SK-N-SH (cell line): ENCODE measurements at regions not wholly inside any gene's neighbourhood (a gene's known extent, or its start where the extent isn't known, plus 50 kb on each side); places are given as distances from the start of the nearest gene placed in this dataset.

ENCODE experiments used
- CTCF ChIA-PET: fragments of 300-600, 350-600 bp; formaldehyde crosslinking; extraction: SDS; loops from one replicate; lab custom pipeline; 2021; lab: Yijun Ruan, JAX
- POLR2A ChIA-PET: fragments of 350-600 bp; sonication (Branson Sonifier 250); formaldehyde crosslinking; extraction: SDS; loops from one replicate; lab custom pipeline; 2020; ENCODE audit warnings: antibody characterized with exemption, inconsistent platforms; lab: Yijun Ruan, JAX
- DNase-seq: peaks from one replicate; pipeline ENCODE4 v3.0.0; 2012
- H2AFZ ChIP-seq: fragments of 200-600 bp; sonication (generic); 2 replicates; pipeline ENCODE4 v1.8.1; 2016; ENCODE audit warnings: antibody characterized with exemption, mild to moderate bottlenecking, low read depth
- H3F3A ChIP-seq: fragments of 200-600 bp; sonication (generic); replicated peaks from 2 replicates; pipeline ENCODE3; 2016; ENCODE audit warnings: antibody characterized with exemption, mild to moderate bottlenecking; ENCODE audit not compliant: insufficient read depth
- H3K27ac ChIP-seq, 2 experiments: fragments of 200-500 bp in 1 of 2; fragments of 200-600 bp in 1 of 2; sonication (Bioruptor generic) in 1 of 2; sonication (generic), shearing (Covaris generic) in 1 of 2; 2 replicates each; pipeline versions ENCODE4 v1.5.1 to v1.6.1; 2014 to 2016; ENCODE audit warnings: low read depth in 2 of 2, inconsistent platforms in 1 of 2, low read length in 1 of 2, mild to moderate bottlenecking in 1 of 2, mixed read lengths in 1 of 2
- H3K27me3 ChIP-seq: fragments of 200-600 bp; sonication (generic), shearing (Covaris generic); 2 replicates; pipeline ENCODE4 v1.6.1; 2016; ENCODE audit warnings: mixed run types; ENCODE audit not compliant: insufficient read depth
- H3K36me3 ChIP-seq, 2 experiments: fragments of 200-500 bp in 1 of 2; fragments of 200-600 bp in 1 of 2; sonication (Bioruptor generic) in 1 of 2; sonication (generic) in 1 of 2; replicated peaks in 1 of 2; 2 replicates each; pipeline versions ENCODE3 to v1.5.1; 2014 to 2016; ENCODE audit warnings: low read length in 1 of 2, mild to moderate bottlenecking in 1 of 2; ENCODE audit not compliant: insufficient read depth in 2 of 2, control insufficient read depth in 1 of 2
- H3K4me1 ChIP-seq, 2 experiments: fragments of 200-500 bp in 1 of 2; fragments of 200-600 bp in 1 of 2; sonication (Bioruptor generic) in 1 of 2; sonication (generic), shearing (Covaris generic) in 1 of 2; 2 replicates each; pipeline versions ENCODE4 v1.5.1 to v1.6.1; 2014 to 2016; ENCODE audit warnings: low read depth in 1 of 2, low read length in 1 of 2, mixed run types in 1 of 2; ENCODE audit not compliant: insufficient read depth in 2 of 2, control insufficient read depth in 1 of 2
- H3K4me2 ChIP-seq: fragments of 200-600 bp; sonication (generic), shearing (Covaris generic); 2 replicates; pipeline ENCODE4 v1.6.1; 2017; ENCODE audit warnings: mixed run types
- H3K4me3 ChIP-seq, 2 experiments: fragments of 200-500 bp in 1 of 2; fragments of 200-600 bp in 1 of 2; sonication (Bioruptor generic) in 1 of 2; sonication (generic), shearing (Covaris generic) in 1 of 2; 2 replicates each; pipeline versions ENCODE4 v1.5.1 to v1.8.1; 2014 to 2016; ENCODE audit warnings: low read depth in 2 of 2, inconsistent platforms in 1 of 2, low read length in 1 of 2, mild to moderate bottlenecking in 1 of 2, mixed read lengths in 1 of 2, moderate library complexity in 1 of 2
- H3K79me2 ChIP-seq: fragments of 200-600 bp; sonication (generic); 2 replicates; pipeline ENCODE4 v1.8.1; 2017; ENCODE audit warnings: mild to moderate bottlenecking; ENCODE audit not compliant: insufficient read depth
- H3K9ac ChIP-seq: fragments of 200-600 bp; sonication (generic); 2 replicates; pipeline ENCODE4 v1.6.1; 2017; ENCODE audit warnings: mixed run types
- H3K9me2 ChIP-seq: fragments of 200-600 bp; sonication (generic); 2 replicates; pipeline ENCODE4 v1.6.1; 2017; ENCODE audit warnings: mixed run types
- H3K9me3 ChIP-seq: fragments of 200-600 bp; sonication (generic); 2 replicates; pipeline ENCODE4 v1.6.1; 2017; ENCODE audit warnings: mixed run types, mild to moderate bottlenecking, moderate library complexity
- H4K20me1 ChIP-seq: fragments of 200-600 bp; sonication (generic); 2 replicates; pipeline ENCODE4 v1.6.1; 2017; ENCODE audit warnings: mild to moderate bottlenecking, mixed run types; ENCODE audit not compliant: insufficient read depth
- CHD2 ChIP-seq: fragments of 150-350 bp; IDR thresholded peaks from 2 replicates; pipeline ENCODE4 v1.6.1; 2018; ENCODE audit warnings: low read length; ENCODE audit not compliant: partially characterized antibody
- EP300 ChIP-seq, 2 experiments: IDR thresholded peaks; 2 replicates each; pipeline versions ENCODE4 v1.4.0 to v1.6.1; 2012; ENCODE audit warnings: borderline replicate concordance in 1 of 2, low read depth in 1 of 2, low read length in 1 of 2
- EZH2phosphoT487 ChIP-seq: fragments of 200-600 bp; sonication (generic); IDR thresholded peaks from 2 replicates; pipeline ENCODE4 v1.6.1; 2017; ENCODE audit warnings: low read depth, mixed run types, mild to moderate bottlenecking, antibody characterized with exemption, moderate library complexity, borderline replicate concordance
- FOXM1 ChIP-seq: IDR thresholded peaks from 2 replicates; pipeline ENCODE4 v1.4.0; 2012; ENCODE audit warnings: low read depth, mild to moderate bottlenecking
- GABPA ChIP-seq: IDR thresholded peaks from 2 replicates; pipeline ENCODE4 v1.4.0; 2012; ENCODE audit warnings: low read depth, mild to moderate bottlenecking
- GATA2 ChIP-seq: sonication (generic); formaldehyde crosslinking; IDR thresholded peaks from 2 replicates; pipeline ENCODE4 v1.5.0; 2020; ENCODE audit warnings: mild to moderate bottlenecking, missing genetic modification reagents
- JUND ChIP-seq: IDR thresholded peaks from 2 replicates; pipeline ENCODE4 v1.4.0; 2012
- MEF2A ChIP-seq: IDR thresholded peaks from 2 replicates; pipeline ENCODE4 v1.4.0; 2012; ENCODE audit warnings: low read depth, borderline replicate concordance
- MXI1 ChIP-seq: IDR thresholded peaks from 2 replicates; pipeline ENCODE4 v1.6.1; 2012; ENCODE audit warnings: mild to moderate bottlenecking, low read depth, low read length, improper control_type of control experiment
- POLR2AphosphoS5 ChIP-seq: IDR thresholded peaks from 2 replicates; pipeline ENCODE4 v1.6.1; 2012; ENCODE audit warnings: low read depth, low read length
- RAD21 ChIP-seq: IDR thresholded peaks from 2 replicates; pipeline ENCODE4 v1.6.1; 2012; ENCODE audit warnings: mild to moderate bottlenecking, low read length
- RFX5 ChIP-seq: IDR thresholded peaks from 2 replicates; pipeline ENCODE4 v1.6.1; 2012; ENCODE audit warnings: mild to moderate bottlenecking, improper control_type of control experiment, low read length
- RXRA ChIP-seq: IDR thresholded peaks from 2 replicates; pipeline ENCODE4 v1.4.0; 2012; ENCODE audit warnings: low read depth, mild to moderate bottlenecking, borderline replicate concordance
- TCF12 ChIP-seq: IDR thresholded peaks from 2 replicates; pipeline ENCODE4 v1.4.0; 2012
- WGBS: methylation state at CpG from one replicate; pipeline ENCODE4 v1.1.6; 2017; ENCODE audit warnings: low lambda C conversion rate; 5-methylcytosine and 5-hydroxymethylcytosine counted together
- TF ChIP-seq, protein P1 (sequence below): IDR thresholded peaks from 2 replicates; pipeline ENCODE4 v1.4.0; 2012; ENCODE audit warnings: low read depth, borderline replicate concordance
- TF ChIP-seq, protein P2 (sequence below): IDR thresholded peaks from 2 replicates; pipeline ENCODE4 v1.4.0; 2012; ENCODE audit warnings: low read depth
- TF ChIP-seq, protein P3 (sequence below): IDR thresholded peaks from 2 replicates; pipeline ENCODE4 v1.4.0; 2012; ENCODE audit warnings: low read depth, borderline replicate concordance

DNA sequence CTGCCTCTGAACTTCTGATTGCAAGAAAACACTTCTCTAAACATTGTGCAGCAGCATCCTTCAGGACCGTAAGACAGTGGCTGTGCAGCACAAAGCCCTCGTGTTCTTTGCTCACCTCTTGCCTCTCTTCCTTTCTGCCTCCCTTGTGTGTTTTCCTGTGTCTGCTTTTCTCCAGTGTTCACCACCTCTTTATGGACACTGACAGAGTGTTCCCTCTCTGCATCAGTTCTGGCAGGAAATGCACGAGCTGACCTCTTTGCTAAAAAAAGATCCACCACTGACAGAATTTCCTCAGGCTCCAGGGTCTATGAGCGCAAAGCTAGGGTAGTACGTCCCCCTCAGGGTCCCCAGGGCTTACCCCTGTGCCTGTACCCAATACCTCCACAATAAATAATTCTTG lies 74.3 kb downstream of the C5orf15 start:
- WGBS, result 45% methylated on average over 5 of the region's 5 CpGs
- H4K20me1 ChIP-seq, result no peaks in the 10 kb centered on the region
- H3K9me3 ChIP-seq, result no peaks in the 10 kb centered on the region
- CTCF ChIA-PET, result interaction anchor here (0.6 to 2.8 kb wide), 5 partner anchors 9 to 131 kb away, joined by 3 to 9 read pairs (median 4); no protein-coding TSS in a partner anchor
- peaks cover 0 to 17% of the 10 kb centered on the region in 2 experiments; a peak in 1 of 4 replicates for H3K4me1 ChIP-seq
- H3K36me3 ChIP-seq, result no peaks in the 10 kb centered on the region
- H3K27ac ChIP-seq, result no peak overlapping the region
- no peaks in the 10 kb centered on the region for H3K79me2 ChIP-seq
- no peak overlapping the region for H2AFZ ChIP-seq
- no peaks in the 10 kb centered on the region for H3F3A ChIP-seq
- H3K4me3 ChIP-seq, result no peak overlapping the region
- H3K9me2 ChIP-seq, result no peaks in the 10 kb centered on the region
- H3K4me2 ChIP-seq, result no peak overlapping the region
- H3K27me3 ChIP-seq, result no peaks in the 10 kb centered on the region; the same call in 1 of the 2 replicates
- POLR2A ChIA-PET, result no interaction called here
- no peak overlapping the region for H3K9ac ChIP-seq
- DNase-seq, result no peak
- TF ChIP-seq MEF2A, result no peak

DNA sequence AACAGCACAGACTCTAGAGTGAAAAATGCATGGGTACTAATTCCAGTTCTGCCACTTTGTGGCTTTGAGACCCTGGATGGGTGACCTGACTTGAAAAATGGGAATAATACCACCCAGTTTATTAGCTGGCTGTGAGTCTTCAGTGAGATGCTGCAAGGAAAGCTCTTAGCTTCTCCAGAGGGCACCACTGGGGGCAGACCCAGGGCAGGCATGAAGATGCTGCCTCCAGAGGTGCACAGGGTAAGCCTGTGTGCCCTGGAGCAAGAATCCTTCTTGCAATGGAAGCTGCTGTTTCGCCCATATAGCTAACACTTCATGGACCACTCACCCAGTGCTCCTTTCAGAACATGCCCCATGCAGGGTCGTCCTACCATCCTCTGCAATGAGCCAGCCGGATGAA lies 75.7 kb downstream of the C5orf15 start:
- H3K9me2 ChIP-seq, result no peaks in the 10 kb centered on the region
- no peak overlapping the region for H3K4me2 ChIP-seq
- TF ChIP-seq, protein P1, sequence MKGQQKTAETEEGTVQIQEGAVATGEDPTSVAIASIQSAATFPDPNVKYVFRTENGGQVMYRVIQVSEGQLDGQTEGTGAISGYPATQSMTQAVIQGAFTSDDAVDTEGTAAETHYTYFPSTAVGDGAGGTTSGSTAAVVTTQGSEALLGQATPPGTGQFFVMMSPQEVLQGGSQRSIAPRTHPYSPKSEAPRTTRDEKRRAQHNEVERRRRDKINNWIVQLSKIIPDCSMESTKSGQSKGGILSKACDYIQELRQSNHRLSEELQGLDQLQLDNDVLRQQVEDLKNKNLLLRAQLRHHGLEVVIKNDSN, result no peak
- TF ChIP-seq, protein P2, sequence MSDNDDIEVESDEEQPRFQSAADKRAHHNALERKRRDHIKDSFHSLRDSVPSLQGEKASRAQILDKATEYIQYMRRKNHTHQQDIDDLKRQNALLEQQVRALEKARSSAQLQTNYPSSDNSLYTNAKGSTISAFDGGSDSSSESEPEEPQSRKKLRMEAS, result no peak
- TF ChIP-seq EZH2phosphoT487, result no peak
- no peak for TF ChIP-seq RAD21
- no peak for TF ChIP-seq RFX5
- no peak for TF ChIP-seq GATA2 (CRISPR knock-in tag)
- TF ChIP-seq FOXM1, result no peak
- TF ChIP-seq POLR2AphosphoS5, result no peak
- TF ChIP-seq EP300 (IDR thresholded peaks at IDR 0.05; ENCODE audit: borderline replicate concordance in 1 of 2, low read depth in 1 of 2, low read length in 1 of 2), result no peak
- TF ChIP-seq, protein P3, sequence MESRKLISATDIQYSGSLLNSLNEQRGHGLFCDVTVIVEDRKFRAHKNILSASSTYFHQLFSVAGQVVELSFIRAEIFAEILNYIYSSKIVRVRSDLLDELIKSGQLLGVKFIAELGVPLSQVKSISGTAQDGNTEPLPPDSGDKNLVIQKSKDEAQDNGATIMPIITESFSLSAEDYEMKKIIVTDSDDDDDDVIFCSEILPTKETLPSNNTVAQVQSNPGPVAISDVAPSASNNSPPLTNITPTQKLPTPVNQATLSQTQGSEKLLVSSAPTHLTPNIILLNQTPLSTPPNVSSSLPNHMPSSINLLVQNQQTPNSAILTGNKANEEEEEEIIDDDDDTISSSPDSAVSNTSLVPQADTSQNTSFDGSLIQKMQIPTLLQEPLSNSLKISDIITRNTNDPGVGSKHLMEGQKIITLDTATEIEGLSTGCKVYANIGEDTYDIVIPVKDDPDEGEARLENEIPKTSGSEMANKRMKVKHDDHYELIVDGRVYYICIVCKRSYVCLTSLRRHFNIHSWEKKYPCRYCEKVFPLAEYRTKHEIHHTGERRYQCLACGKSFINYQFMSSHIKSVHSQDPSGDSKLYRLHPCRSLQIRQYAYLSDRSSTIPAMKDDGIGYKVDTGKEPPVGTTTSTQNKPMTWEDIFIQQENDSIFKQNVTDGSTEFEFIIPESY, result no peak
- TF ChIP-seq TCF12, result no peak
- TF ChIP-seq RXRA, result no peak
- no peak for TF ChIP-seq CHD2
- no peak for TF ChIP-seq JUND
- TF ChIP-seq MXI1, result no peak
- TF ChIP-seq MEF2A, result no peak
- TF ChIP-seq GABPA, result no peak
- TF ChIP-seq, all 33 proteins: peak for 0
- no peak overlapping the region for H3K4me3 ChIP-seq
- peaks cover 0 to 21% of the 10 kb centered on the region in 2 experiments; a peak in 1 of 4 replicates for H3K4me1 ChIP-seq
- no peaks in the 10 kb centered on the region; the same call in 1 of the 2 replicates for H3K27me3 ChIP-seq
- CTCF ChIA-PET, result interaction anchor here (1.1 to 2.8 kb wide), 3 partner anchors 10 to 180 kb away, joined by 3 to 9 read pairs (median 4); no protein-coding TSS in a partner anchor
- no peak overlapping the region for H3K27ac ChIP-seq
- DNase-seq, result no peak
- POLR2A ChIA-PET, result no interaction called here
- no peaks in the 10 kb centered on the region for H3K9me3 ChIP-seq
- WGBS, result 36% methylated on average over 3 of the region's 3 CpGs
- no peaks in the 10 kb centered on the region for H4K20me1 ChIP-seq
- H3F3A ChIP-seq, result no peaks in the 10 kb centered on the region
- H2AFZ ChIP-seq, result no peak overlapping the region
- H3K36me3 ChIP-seq, result no peaks in the 10 kb centered on the region
- no peak overlapping the region for H3K9ac ChIP-seq
- H3K79me2 ChIP-seq, result no peaks in the 10 kb centered on the region
